HL-60 (cell line): ENCODE measurements at regions not wholly inside any gene's neighbourhood (a gene's known extent, or its start where the extent isn't known, plus 50 kb on each side); places are given as distances from the start of the nearest gene placed in this dataset.

Experiments
- DNase-seq, 2 experiments: peaks; one replicate each; pipeline ENCODE4 v3.0.0-alpha.2; 2010 to 2020; ENCODE audit warnings: low read depth in 1 of 2, low spot score in 1 of 2
- H3K27ac ChIP-seq: fragments of 250-450 bp; sonication (Bioruptor Pico); replicated peaks from 2 replicates; pipeline ENCODE4 v1.5.1; 2020; ENCODE audit warnings: mild to moderate bottlenecking, moderate library complexity
- H3K27me3 ChIP-seq: fragments of 250-450 bp; sonication (Bioruptor Pico); 2 replicates; pipeline ENCODE4 v1.5.1; 2021; ENCODE audit warnings: mild to moderate bottlenecking, moderate library complexity; ENCODE audit not compliant: insufficient read depth, poor library complexity, severe bottlenecking
- H3K4me3 ChIP-seq: replicated peaks from 2 replicates; pipeline ENCODE4 v1.5.1; 2011; ENCODE audit warnings: mild to moderate bottlenecking, control low read depth, low read length; ENCODE audit not compliant: insufficient read depth
- CTCF ChIP-seq: IDR thresholded peaks from one replicate; pipeline ENCODE4 v1.5.1; 2011; ENCODE audit warnings: low read length, control low read depth, inconsistent platforms; ENCODE audit not compliant: insufficient read depth
- GABPA ChIP-seq: IDR thresholded peaks from 2 replicates; pipeline ENCODE4 v1.6.1; 2012; ENCODE audit warnings: low read depth
- POLR2AphosphoS5 ChIP-seq: IDR thresholded peaks from 2 replicates; pipeline ENCODE4 v1.6.1; 2012; ENCODE audit warnings: low read depth
- REST ChIP-seq: IDR thresholded peaks from 2 replicates; pipeline ENCODE4 v1.6.1; 2012; ENCODE audit warnings: low read depth; ENCODE audit not compliant: insufficient replicate concordance
- SPI1 ChIP-seq: IDR thresholded peaks from 2 replicates; pipeline ENCODE4 v1.6.1; 2012; ENCODE audit warnings: low read depth, mild to moderate bottlenecking, borderline replicate concordance

GRCh38 chr2:2599441-2599840 lies 268.4 kb upstream of the MYT1L start:
- Histone ChIP-seq H3K27me3 (no peaks in the 10 kb centered on the region), H3K4me3 (no peak overlapping the region), H3K27ac (no peak overlapping the region)
- no peak for DNase-seq
- no peak for TF ChIP-seq REST
- TF ChIP-seq POLR2AphosphoS5, result no peak
- no peak for TF ChIP-seq GABPA
- no peak for TF ChIP-seq CTCF
- TF ChIP-seq SPI1, result no peak

GRCh38 chr2:2597712-2598111 lies 266.6 kb upstream of the MYT1L start:
- DNase-seq, result no peak
- TF ChIP-seq REST, result no peak
- no peak for TF ChIP-seq GABPA
- TF ChIP-seq POLR2AphosphoS5, result no peak
- no peak for TF ChIP-seq CTCF
- TF ChIP-seq SPI1, result no peak
- no peaks in the 10 kb centered on the region for H3K27me3 ChIP-seq
- H3K27ac ChIP-seq, result no peak overlapping the region
- no peak overlapping the region for H3K4me3 ChIP-seq

- no peaks in the 10 kb centered on the region for H3K27me3 ChIP-seq
- TF ChIP-seq GABPA, result no peak
- TF ChIP-seq POLR2AphosphoS5, result no peak
- no peak for TF ChIP-seq CTCF
- no peak for TF ChIP-seq REST
- TF ChIP-seq SPI1, result no peak
- no peak for DNase-seq
- H3K27ac ChIP-seq, result no peak overlapping the region
- H3K4me3 ChIP-seq, result no peak overlapping the region
These were observed 260.5 kb upstream of the MYT1L start for GRCh38 chr2:2591542-2591940.
